HFF-Myc (cell line): ENCODE measurements at regions not wholly inside any gene's neighbourhood (a gene's known extent, or its start where the extent isn't known, plus 50 kb on each side); places are given as distances from the start of the nearest gene placed in this dataset.

Source experiments
- DNase-seq: peaks from one replicate; pipeline ENCODE4 v3.0.0-alpha.2; 2011; ENCODE audit warnings: low read depth; ENCODE audit errors: extremely low read depth
- H3K4me3 ChIP-seq: replicated peaks from 2 replicates; pipeline ENCODE4 v1.5.1; 2011; ENCODE audit warnings: low read depth, mild to moderate bottlenecking, control low read depth, low read length
- TF ChIP-seq, protein P1 (sequence below): IDR thresholded peaks from 2 replicates; pipeline ENCODE4 v1.5.1; 2012; ENCODE audit warnings: mild to moderate bottlenecking, low read depth, low read length, control low read depth; ENCODE audit errors: missing control alignments

DNA sequence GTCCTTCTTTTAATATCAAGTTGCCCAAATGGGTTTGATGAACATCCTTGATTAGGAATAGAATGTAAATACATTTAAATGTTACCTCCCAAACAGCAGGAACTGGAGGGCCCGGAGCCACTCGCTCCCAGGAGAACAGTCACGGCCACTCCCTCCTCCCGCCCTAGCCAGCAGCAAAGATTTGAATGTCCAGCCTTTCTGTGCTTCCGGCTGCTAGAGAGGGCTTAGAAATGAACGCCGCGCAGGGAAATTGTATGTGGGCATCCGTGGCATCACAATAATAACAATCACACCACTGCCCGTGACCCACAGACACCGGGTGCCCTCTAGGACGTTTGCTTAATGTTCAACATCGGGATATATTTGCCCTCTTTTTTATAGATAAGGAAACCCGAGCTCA, 164.9 kb upstream of the SALL3 start:
- TF ChIP-seq, protein P1, sequence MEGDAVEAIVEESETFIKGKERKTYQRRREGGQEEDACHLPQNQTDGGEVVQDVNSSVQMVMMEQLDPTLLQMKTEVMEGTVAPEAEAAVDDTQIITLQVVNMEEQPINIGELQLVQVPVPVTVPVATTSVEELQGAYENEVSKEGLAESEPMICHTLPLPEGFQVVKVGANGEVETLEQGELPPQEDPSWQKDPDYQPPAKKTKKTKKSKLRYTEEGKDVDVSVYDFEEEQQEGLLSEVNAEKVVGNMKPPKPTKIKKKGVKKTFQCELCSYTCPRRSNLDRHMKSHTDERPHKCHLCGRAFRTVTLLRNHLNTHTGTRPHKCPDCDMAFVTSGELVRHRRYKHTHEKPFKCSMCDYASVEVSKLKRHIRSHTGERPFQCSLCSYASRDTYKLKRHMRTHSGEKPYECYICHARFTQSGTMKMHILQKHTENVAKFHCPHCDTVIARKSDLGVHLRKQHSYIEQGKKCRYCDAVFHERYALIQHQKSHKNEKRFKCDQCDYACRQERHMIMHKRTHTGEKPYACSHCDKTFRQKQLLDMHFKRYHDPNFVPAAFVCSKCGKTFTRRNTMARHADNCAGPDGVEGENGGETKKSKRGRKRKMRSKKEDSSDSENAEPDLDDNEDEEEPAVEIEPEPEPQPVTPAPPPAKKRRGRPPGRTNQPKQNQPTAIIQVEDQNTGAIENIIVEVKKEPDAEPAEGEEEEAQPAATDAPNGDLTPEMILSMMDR: no peak
- no peak for DNase-seq
- no peak overlapping the region for H3K4me3 ChIP-seq

DNA sequence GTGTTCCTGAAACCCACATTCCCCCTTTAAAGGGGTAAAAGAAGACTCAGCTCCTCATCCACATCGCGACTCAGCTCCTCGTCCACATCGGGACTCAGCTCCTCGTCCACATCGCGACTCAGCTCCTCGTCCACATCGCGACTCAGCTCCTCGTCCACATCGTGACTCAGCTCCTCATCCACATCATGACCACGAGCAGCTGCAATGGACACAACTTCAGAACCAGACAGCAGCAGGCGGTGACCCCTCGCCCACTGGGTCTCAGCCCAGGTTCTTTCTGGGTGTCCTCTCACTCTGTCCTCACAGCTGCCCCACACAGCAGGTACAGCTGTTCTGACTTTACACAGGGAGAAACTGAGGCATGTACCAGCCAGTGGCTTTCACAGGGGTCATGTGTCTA, 163.5 kb upstream of the SALL3 start:
- no peak overlapping the region for H3K4me3 ChIP-seq
- DNase-seq: no peak
- TF ChIP-seq, protein P1: no peak

DNA sequence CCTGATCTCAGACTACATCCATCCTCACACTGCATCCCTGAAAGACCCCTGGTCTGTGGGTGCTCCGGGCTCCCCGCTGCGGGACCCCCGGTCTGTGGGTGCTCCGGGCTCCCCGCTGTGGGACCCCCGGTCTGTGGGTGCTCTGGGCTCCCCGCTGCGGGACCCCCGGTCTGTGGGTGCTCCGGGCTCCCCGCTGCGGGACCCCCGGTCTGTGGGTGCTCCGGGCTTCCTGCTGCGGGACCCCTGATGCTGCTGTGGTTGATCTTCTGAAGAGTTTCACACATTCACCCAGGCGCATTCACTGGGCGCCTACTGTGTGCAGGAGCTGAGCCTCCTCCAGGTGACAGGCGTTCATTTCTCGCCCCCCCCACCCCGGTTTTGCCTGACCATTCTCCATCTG, 162.7 kb upstream of the SALL3 start:
- no peak overlapping the region for H3K4me3 ChIP-seq
- DNase-seq: no peak
- TF ChIP-seq, protein P1: no peak

DNA sequence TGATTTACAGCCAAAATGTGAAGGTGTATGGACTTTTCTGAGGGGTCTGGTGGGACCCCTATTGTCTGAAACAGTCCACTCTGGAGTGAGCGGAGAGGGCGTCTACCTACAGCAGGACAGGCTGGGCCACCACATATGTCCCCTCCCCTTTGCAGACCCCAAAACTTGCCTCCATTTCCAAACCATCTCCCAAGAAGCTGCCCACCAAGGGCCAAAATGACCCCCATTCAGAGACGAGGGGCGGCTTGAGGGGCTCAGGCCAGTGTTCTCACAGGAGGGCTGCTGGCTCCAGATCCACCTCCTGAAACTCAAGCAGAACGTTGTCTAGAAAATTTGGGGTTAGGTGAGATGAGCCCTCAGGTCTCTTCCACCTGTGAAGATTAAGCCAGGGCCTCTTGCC, 161.1 kb upstream of the SALL3 start:
- TF ChIP-seq, protein P1: no peak

DNA sequence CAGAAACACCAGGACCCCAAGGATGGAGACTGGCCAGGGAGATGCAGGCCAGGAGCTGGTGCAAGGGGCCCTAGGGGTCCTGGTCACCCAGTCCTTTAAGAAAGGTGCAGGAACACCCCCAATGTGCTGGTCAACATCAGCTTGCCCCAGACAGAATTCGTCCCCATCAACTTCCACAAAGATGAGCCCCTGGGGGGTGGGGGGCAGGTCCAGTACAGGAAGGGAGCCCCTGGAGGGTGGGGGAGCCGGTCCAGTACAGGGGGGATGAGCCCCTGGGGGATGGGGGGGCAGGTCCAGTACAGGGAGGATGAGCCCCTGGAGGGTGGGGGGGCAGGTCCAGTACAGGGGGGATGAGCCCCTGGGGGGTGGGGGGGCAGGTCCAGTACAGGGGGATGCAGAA, 160.7 kb upstream of the SALL3 start:
- H3K4me3 ChIP-seq: no peak overlapping the region
- no peak for DNase-seq
- TF ChIP-seq, protein P1: no peak

More for the DNA sequence above, 161.1 kb upstream of the SALL3 start:
- H3K4me3 ChIP-seq: no peak overlapping the region
- no peak for DNase-seq

DNA sequence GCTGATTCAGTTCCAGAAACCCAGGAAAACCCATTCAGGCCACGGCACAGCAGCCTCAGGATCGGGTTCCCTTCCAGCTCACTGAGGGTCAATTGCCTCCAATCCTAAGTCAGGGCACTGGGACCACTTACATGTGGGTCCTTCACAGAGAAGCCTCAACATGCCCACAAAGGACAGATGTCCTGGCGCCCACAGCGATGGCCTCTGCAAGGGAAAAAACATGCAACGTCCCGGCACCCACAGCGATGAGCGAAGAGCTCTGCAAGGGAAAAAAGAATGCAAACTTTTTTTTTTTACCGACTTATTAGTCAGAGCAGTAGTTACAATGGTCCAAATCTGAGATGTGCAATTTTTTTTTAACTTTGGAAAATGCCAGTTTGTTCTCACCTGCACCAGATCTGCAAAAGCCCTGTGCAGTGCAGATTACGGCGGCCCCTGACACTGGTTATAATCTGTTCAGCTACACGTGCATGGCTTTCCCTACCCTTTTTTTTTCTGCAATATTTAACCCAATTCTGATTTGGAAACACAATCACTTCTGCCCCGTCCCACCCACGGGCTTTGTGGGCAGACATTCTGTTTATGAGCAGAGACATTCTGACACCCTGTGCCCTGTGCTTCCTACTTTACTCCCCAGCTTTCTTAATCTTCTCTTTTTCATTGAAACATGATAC, 159.3 kb upstream of the SALL3 start:
- no peak for DNase-seq
- no peak overlapping the region for H3K4me3 ChIP-seq
- TF ChIP-seq, protein P1: no peak

DNA sequence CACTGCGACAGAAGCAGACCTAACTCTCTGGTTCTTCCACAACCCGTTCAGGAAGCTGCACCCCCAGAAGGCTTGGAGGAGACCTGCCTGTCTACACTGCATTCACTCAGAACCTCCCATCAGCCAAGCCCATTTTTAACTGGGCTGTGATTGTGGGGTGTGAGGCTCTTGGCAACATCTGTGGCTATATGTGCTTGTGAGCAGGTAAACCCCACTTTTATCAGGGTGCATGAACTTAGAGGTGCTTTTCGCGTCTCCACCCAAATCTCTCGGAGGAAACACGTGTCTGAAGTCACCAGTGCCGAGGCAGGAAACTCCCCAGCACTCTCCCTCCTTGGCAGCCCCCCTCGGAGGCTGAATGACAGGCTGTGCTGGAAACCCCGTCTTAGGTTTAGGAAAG, 158.2 kb upstream of the SALL3 start:
- no peak overlapping the region for H3K4me3 ChIP-seq
- DNase-seq: no peak
- TF ChIP-seq, protein P1: no peak
